DOHH2 (cell line): ENCODE measurements at regions not wholly inside any gene's neighbourhood (a gene's known extent, or its start where the extent isn't known, plus 50 kb on each side); places are given as distances from the start of the nearest gene placed in this dataset.

Source experiments
- CTCF ChIP-seq: fragments of 200-600 bp; sonication (generic); IDR thresholded peaks from one replicate; pipeline ENCODE4 v1.5.1; 2014; ENCODE audit warnings: antibody characterized with exemption, mild to moderate bottlenecking, low read depth, low read length; ENCODE audit not compliant: poor library complexity, severe bottlenecking
- EZH2phosphoT487 ChIP-seq: fragments of 200-600 bp; sonication (generic); IDR thresholded peaks from 2 replicates; pipeline ENCODE4 v1.6.1; 2017; ENCODE audit warnings: borderline replicate concordance, mild to moderate bottlenecking, antibody characterized with exemption, low read length, moderate library complexity, mixed read lengths

GRCh38 chr11:27204529-27204928 is 158.5 kb downstream of the CCDC34 start:
- TF ChIP-seq CTCF (no peak), EZH2phosphoT487 (no peak)
